Activated T-cell treated with anti-CD3 and anti-CD28 coated beads, Interleukin-2, amount 50 U/mL, for 48 hours (primary cell): ENCODE measurements at regions not wholly inside any gene's neighbourhood (a gene's known extent, or its start where the extent isn't known, plus 50 kb on each side); places are given as distances from the start of the nearest gene placed in this dataset.

Experiments
- DNase-seq, 2 experiments: peaks; one replicate each; pipeline ENCODE4 v3.0.0-alpha.2; 2020

- no peak for DNase-seq
Observed at GRCh38 chr19:27705896-27706295, 1507.1 kb downstream of the UQCRFS1 start.

- DNase-seq, result no peak
Observed at GRCh38 chr19:27694361-27695055, 1518.4 kb downstream of the UQCRFS1 start.

- DNase-seq, result no peak
Observed at GRCh38 chr19:27691991-27692390, 1521.0 kb downstream of the UQCRFS1 start.

- no peak for DNase-seq
Observed at GRCh38 chr19:27689734-27690241, 1523.2 kb downstream of the UQCRFS1 start.

- DNase-seq, result no peak
Observed at GRCh38 chr19:27684293-27684692, 1528.7 kb downstream of the UQCRFS1 start.

GRCh38 chr19:27681972-27682371 lies 1531.0 kb downstream of the UQCRFS1 start:
- DNase-seq, result no peak

GRCh38 chr19:27679905-27680304 lies 1533.0 kb downstream of the UQCRFS1 start:
- no peak for DNase-seq

- DNase-seq, result no peak
Observed at GRCh38 chr19:27679399-27679798, 1533.6 kb downstream of the UQCRFS1 start.

GRCh38 chr19:27676877-27677276 lies 1536.1 kb downstream of the UQCRFS1 start:
- DNase-seq, result no peak

GRCh38 chr19:27676334-27676733 lies 1536.6 kb downstream of the UQCRFS1 start:
- no peak for DNase-seq

GRCh38 chr19:27675771-27676170 lies 1537.2 kb downstream of the UQCRFS1 start:
- no peak for DNase-seq

GRCh38 chr19:27674701-27675100 lies 1538.2 kb downstream of the UQCRFS1 start:
- no peak for DNase-seq

GRCh38 chr19:27673986-27674385 lies 1539.0 kb downstream of the UQCRFS1 start:
- DNase-seq, result no peak

- DNase-seq, result no peak
Observed at GRCh38 chr19:27672309-27673047, 1540.5 kb downstream of the UQCRFS1 start.

GRCh38 chr19:27671876-27672275 lies 1541.1 kb downstream of the UQCRFS1 start:
- no peak for DNase-seq

- DNase-seq, result no peak
Observed at GRCh38 chr19:27660428-27660827, 1552.5 kb downstream of the UQCRFS1 start.

GRCh38 chr19:27657271-27658051 lies 1555.5 kb downstream of the UQCRFS1 start:
- DNase-seq, result no peak

- no peak for DNase-seq
Observed at GRCh38 chr19:27654266-27654990, 1558.5 kb downstream of the UQCRFS1 start.

GRCh38 chr19:27652796-27653195 lies 1560.2 kb downstream of the UQCRFS1 start:
- DNase-seq, result no peak

GRCh38 chr19:27652281-27652680 lies 1560.7 kb downstream of the UQCRFS1 start:
- DNase-seq, result no peak

GRCh38 chr19:27647423-27647822 lies 1565.5 kb downstream of the UQCRFS1 start:
- DNase-seq, result no peak

- DNase-seq, result no peak
Observed at GRCh38 chr19:27635401-27635800, 1577.5 kb downstream of the UQCRFS1 start.

- no peak for DNase-seq
Observed at GRCh38 chr19:27618006-27618405, 1594.9 kb downstream of the UQCRFS1 start.
